HEK293 (cell line): ENCODE measurements at regions not wholly inside any gene's neighbourhood (a gene's known extent, or its start where the extent isn't known, plus 50 kb on each side); places are given as distances from the start of the nearest gene placed in this dataset.

ENCODE experiments used
- CTCF ChIA-PET: fragments of 350-600 bp; formaldehyde crosslinking; extraction: SDS; loops from one replicate; lab custom pipeline; 2021; ENCODE audit warnings: antibody characterized with exemption; lab: Yijun Ruan, JAX
- POLR2A ChIA-PET: fragments of 300-600 bp; formaldehyde crosslinking; extraction: SDS; loops from one replicate; lab custom pipeline; 2020; ENCODE audit warnings: antibody characterized with exemption, inconsistent platforms; lab: Yijun Ruan, JAX
- H3K27ac ChIP-seq: fragments of 200-500 bp; sonication (Bioruptor generic); 2 replicates; pipeline ENCODE4 v1.5.1; 2014; ENCODE audit warnings: low read depth, low read length, control low read depth, inconsistent platforms; ENCODE audit errors: extremely low read depth
- H3K36me3 ChIP-seq, 2 experiments: fragments of 200-500 bp in 1 of 2; sonication (Bioruptor generic) in 1 of 2; 1 replicate in 1 of 2; 2 replicates in 1 of 2; pipeline ENCODE4 v1.5.1; 2014 to 2017; ENCODE audit warnings: inconsistent platforms in 2 of 2, low read length in 2 of 2; ENCODE audit not compliant: control insufficient read depth in 2 of 2, insufficient read depth in 1 of 2
- H3K4me1 ChIP-seq: fragments of 200-500 bp; sonication (Bioruptor generic); 2 replicates; pipeline ENCODE4 v1.5.1; 2014; ENCODE audit warnings: mild to moderate bottlenecking, low read length, inconsistent platforms; ENCODE audit not compliant: control insufficient read depth, insufficient read depth
- H3K4me3 ChIP-seq: 2 replicates; pipeline ENCODE4 v1.5.1; 2011; ENCODE audit warnings: low read depth, mild to moderate bottlenecking, control low read depth, low read length, moderate library complexity
- H3K9me3 ChIP-seq: fragments of 200-500 bp; sonication (Bioruptor generic); 2 replicates; pipeline ENCODE4 v1.5.1; 2014; ENCODE audit warnings: low read depth, low read length, inconsistent platforms; ENCODE audit not compliant: control insufficient read depth, insufficient read depth
- ELK4 ChIP-seq: IDR thresholded peaks from 2 replicates; pipeline ENCODE4 v1.6.1; 2011; ENCODE audit warnings: mild to moderate bottlenecking, low read depth, low read length, borderline replicate concordance
- GLIS1 ChIP-seq: fragments of 450-650 bp; formaldehyde crosslinking; IDR thresholded peaks from 2 replicates; pipeline ENCODE4 v1.5.1; 2016; ENCODE audit warnings: missing biosample characterization, missing genetic modification characterization
- GLIS2 ChIP-seq: fragments of 450-650 bp; formaldehyde crosslinking; IDR thresholded peaks from 2 replicates; pipeline ENCODE4 v1.5.1; 2016; ENCODE audit warnings: missing biosample characterization, missing genetic modification characterization
- MYNN ChIP-seq: fragments of 450-650 bp; formaldehyde crosslinking; IDR thresholded peaks from 2 replicates; pipeline ENCODE4 v1.5.1; 2016; ENCODE audit warnings: missing biosample characterization, missing genetic modification characterization, borderline replicate concordance
- SCRT2 ChIP-seq: fragments of 450-650 bp; formaldehyde crosslinking; IDR thresholded peaks from 2 replicates; pipeline ENCODE4 v1.5.1; 2016; ENCODE audit warnings: missing biosample characterization, missing genetic modification characterization
- WT1 ChIP-seq: fragments of 450-650 bp; formaldehyde crosslinking; IDR thresholded peaks from 2 replicates; pipeline ENCODE4 v1.5.1; 2016; ENCODE audit warnings: missing biosample characterization, missing genetic modification characterization
- ZBTB1 ChIP-seq: fragments of 450-650 bp; formaldehyde crosslinking; IDR thresholded peaks from 2 replicates; pipeline ENCODE4 v1.5.1; 2016; ENCODE audit warnings: missing biosample characterization, missing genetic modification characterization
- ZBTB17 ChIP-seq: fragments of 450-650 bp; formaldehyde crosslinking; IDR thresholded peaks from 2 replicates; pipeline ENCODE4 v1.5.1; 2016; ENCODE audit warnings: missing biosample characterization, missing genetic modification characterization
- ZBTB7A ChIP-seq: fragments of 450-650 bp; formaldehyde crosslinking; IDR thresholded peaks from 2 replicates; pipeline ENCODE4 v1.5.1; 2016; ENCODE audit warnings: low read depth, missing biosample characterization, missing genetic modification characterization
- ZFP37 ChIP-seq: fragments of 450-650 bp; formaldehyde crosslinking; IDR thresholded peaks from 2 replicates; pipeline ENCODE4 v1.5.1; 2016; ENCODE audit warnings: missing biosample characterization, missing genetic modification characterization
- ZFP41 ChIP-seq: fragments of 450-650 bp; formaldehyde crosslinking; IDR thresholded peaks from 2 replicates; pipeline ENCODE4 v1.5.1; 2016; ENCODE audit warnings: missing biosample characterization, missing genetic modification characterization, borderline replicate concordance
- ZNF114 ChIP-seq: fragments of 450-650 bp; formaldehyde crosslinking; IDR thresholded peaks from 2 replicates; pipeline ENCODE4 v1.5.0; 2017; ENCODE audit warnings: missing biosample characterization, missing genetic modification characterization
- ZNF274 ChIP-seq, 2 experiments: fragments of 200-500 bp in 1 of 2; fragments of 450-650 bp in 1 of 2; sonication (Bioruptor generic) in 1 of 2; formaldehyde crosslinking in 1 of 2; IDR thresholded peaks; 2 replicates each; pipeline versions ENCODE4 v1.5.1 to v1.6.1; 2014 to 2016; ENCODE audit warnings: borderline replicate concordance in 1 of 2, inconsistent platforms in 1 of 2, low read length in 1 of 2, missing biosample characterization in 1 of 2, missing genetic modification characterization in 1 of 2
- ZNF433 ChIP-seq: fragments of 450-650 bp; formaldehyde crosslinking; IDR thresholded peaks from 2 replicates; pipeline ENCODE4 v1.5.1; 2016; ENCODE audit warnings: missing biosample characterization, missing genetic modification characterization, low read depth
- ZNF473 ChIP-seq: fragments of 450-650 bp; formaldehyde crosslinking; IDR thresholded peaks from 2 replicates; pipeline ENCODE4 v1.5.1; 2017; ENCODE audit warnings: missing biosample characterization, missing genetic modification characterization
- ZNF510 ChIP-seq: fragments of 450-650 bp; formaldehyde crosslinking; IDR thresholded peaks from 2 replicates; pipeline ENCODE4 v1.5.1; 2018; ENCODE audit warnings: mild to moderate bottlenecking, missing genetic modification characterization, missing biosample characterization; ENCODE audit not compliant: insufficient replicate concordance
- ZNF571 ChIP-seq: fragments of 450-650 bp; formaldehyde crosslinking; IDR thresholded peaks from 2 replicates; pipeline ENCODE4 v1.5.0; 2017; ENCODE audit warnings: missing biosample characterization, missing genetic modification characterization
- ZNF670 ChIP-seq: fragments of 450-650 bp; formaldehyde crosslinking; IDR thresholded peaks from 2 replicates; pipeline ENCODE4 v1.5.1; 2016; ENCODE audit warnings: missing biosample characterization, missing genetic modification characterization, low read depth
- ZNF692 ChIP-seq: fragments of 450-650 bp; formaldehyde crosslinking; IDR thresholded peaks from 2 replicates; pipeline ENCODE4 v1.5.1; 2016; ENCODE audit warnings: missing biosample characterization, missing genetic modification characterization
- ZNF768 ChIP-seq: fragments of 450-650 bp; formaldehyde crosslinking; IDR thresholded peaks from 2 replicates; pipeline ENCODE4 v1.5.1; 2018; ENCODE audit warnings: missing biosample characterization, mild to moderate bottlenecking, missing genetic modification characterization
- ZNF785 ChIP-seq: fragments of 450-650 bp; formaldehyde crosslinking; IDR thresholded peaks from 2 replicates; pipeline ENCODE4 v1.5.1; 2016; ENCODE audit warnings: missing biosample characterization, missing genetic modification characterization
- TF ChIP-seq, protein P1 (sequence below): fragments of 450-650 bp; formaldehyde crosslinking; IDR thresholded peaks from 2 replicates; pipeline ENCODE4 v1.5.1; 2016; ENCODE audit warnings: missing biosample characterization, missing genetic modification characterization

DNA sequence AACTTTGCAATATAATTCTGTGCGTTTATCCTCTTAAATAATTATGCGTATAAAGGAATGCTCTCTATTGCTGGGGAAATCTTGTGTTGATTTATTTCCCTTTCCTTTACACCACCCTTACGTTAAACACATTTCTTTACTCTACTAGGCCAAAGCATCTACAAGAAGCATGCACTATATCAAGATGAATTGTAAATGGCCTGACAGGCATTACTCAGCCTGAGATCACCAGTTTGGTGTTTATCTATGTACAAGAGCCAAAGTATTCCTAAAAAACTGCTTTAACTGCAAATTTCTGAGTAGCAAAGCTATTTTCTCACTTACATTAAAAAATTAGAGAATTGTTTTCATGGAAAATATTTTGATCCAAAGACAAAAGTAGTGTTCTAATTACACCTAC lies 114.8 kb downstream of the TYW3 start (continued):
- TF ChIP-seq ZNF274 (IDR thresholded peaks at IDR 0.05; ENCODE audit: low read length): no peak
- TF ChIP-seq ZNF274 (tag by site-specific recombination; IDR thresholded peaks at IDR 0.05; ENCODE audit: borderline replicate concordance): no peak
- TF ChIP-seq, all 188 proteins: peak for 0

- CTCF ChIA-PET: no interaction called here
- Histone ChIP-seq H3K36me3 (no peaks in the 10 kb centered on the region), H3K27ac (no peak overlapping the region), H3K4me3 (no peak overlapping the region), H3K9me3 (no peaks in the 10 kb centered on the region), H3K4me1 (no peaks in the 10 kb centered on the region)
- POLR2A ChIA-PET: no interaction called here
- no peak for TF ChIP-seq ZNF510 (tag by site-specific recombination)
- TF ChIP-seq ZBTB7A (tag by site-specific recombination): no peak
- TF ChIP-seq GLIS1 (tag by site-specific recombination): no peak
- no peak for TF ChIP-seq ZFP41 (tag by site-specific recombination)
- TF ChIP-seq ZNF114 (tag by site-specific recombination): no peak
- TF ChIP-seq ZBTB1: no peak
- TF ChIP-seq ZNF433: no peak
- no peak for TF ChIP-seq ZNF768 (tag by site-specific recombination)
- no peak for TF ChIP-seq ZBTB17 (tag by site-specific recombination)
- TF ChIP-seq ZNF473 (tag by site-specific recombination): no peak
- TF ChIP-seq ZNF571: no peak
- no peak for TF ChIP-seq ZNF692 (tag by site-specific recombination)
- TF ChIP-seq, protein P1, sequence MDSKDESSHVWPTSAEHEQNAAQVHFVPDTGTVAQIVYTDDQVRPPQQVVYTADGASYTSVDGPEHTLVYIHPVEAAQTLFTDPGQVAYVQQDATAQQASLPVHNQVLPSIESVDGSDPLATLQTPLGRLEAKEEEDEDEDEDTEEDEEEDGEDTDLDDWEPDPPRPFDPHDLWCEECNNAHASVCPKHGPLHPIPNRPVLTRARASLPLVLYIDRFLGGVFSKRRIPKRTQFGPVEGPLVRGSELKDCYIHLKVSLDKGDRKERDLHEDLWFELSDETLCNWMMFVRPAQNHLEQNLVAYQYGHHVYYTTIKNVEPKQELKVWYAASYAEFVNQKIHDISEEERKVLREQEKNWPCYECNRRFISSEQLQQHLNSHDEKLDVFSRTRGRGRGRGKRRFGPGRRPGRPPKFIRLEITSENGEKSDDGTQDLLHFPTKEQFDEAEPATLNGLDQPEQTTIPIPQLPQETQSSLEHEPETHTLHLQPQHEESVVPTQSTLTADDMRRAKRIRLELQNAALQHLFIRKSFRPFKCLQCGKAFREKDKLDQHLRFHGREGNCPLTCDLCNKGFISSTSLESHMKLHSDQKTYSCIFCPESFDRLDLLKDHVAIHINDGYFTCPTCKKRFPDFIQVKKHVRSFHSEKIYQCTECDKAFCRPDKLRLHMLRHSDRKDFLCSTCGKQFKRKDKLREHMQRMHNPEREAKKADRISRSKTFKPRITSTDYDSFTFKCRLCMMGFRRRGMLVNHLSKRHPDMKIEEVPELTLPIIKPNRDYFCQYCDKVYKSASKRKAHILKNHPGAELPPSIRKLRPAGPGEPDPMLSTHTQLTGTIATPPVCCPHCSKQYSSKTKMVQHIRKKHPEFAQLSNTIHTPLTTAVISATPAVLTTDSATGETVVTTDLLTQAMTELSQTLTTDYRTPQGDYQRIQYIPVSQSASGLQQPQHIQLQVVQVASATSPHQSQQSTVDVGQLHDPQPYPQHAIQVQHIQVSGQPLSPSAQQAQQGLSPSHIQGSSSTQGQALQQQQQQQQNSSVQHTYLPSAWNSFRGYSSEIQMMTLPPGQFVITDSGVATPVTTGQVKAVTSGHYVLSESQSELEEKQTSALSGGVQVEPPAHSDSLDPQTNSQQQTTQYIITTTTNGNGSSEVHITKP (tag by site-specific recombination): no peak
- TF ChIP-seq ZNF785: no peak
- no peak for TF ChIP-seq SCRT2
- no peak for TF ChIP-seq ZNF670 (tag by site-specific recombination)
- TF ChIP-seq MYNN (tag by site-specific recombination): no peak
These were observed 120.8 kb downstream of the TYW3 start for GRCh38 chr1:74853756-74854155.

GRCh38 chr1:74856174-74856573 lies 123.2 kb downstream of the TYW3 start:
- Histone ChIP-seq H3K4me3 (no peak overlapping the region), H3K27ac (no peak overlapping the region), H3K4me1 (no peaks in the 10 kb centered on the region), H3K9me3 (no peaks in the 10 kb centered on the region), H3K36me3 (no peaks in the 10 kb centered on the region)
- ChIA-PET POLR2A (no interaction called here), CTCF (no interaction called here)
- no peak for TF ChIP-seq GLIS2 (tag by site-specific recombination)
- no peak for TF ChIP-seq ZFP37 (tag by site-specific recombination)
- no peak for TF ChIP-seq ELK4
- TF ChIP-seq WT1 (tag by site-specific recombination): no peak
